Testis (tissue), 2 donors: ENCODE measurements at regions not wholly inside any gene's neighbourhood (a gene's known extent, or its start where the extent isn't known, plus 50 kb on each side); places are given as distances from the start of the nearest gene placed in this dataset.

ENCODE experiments used
- CTCF ChIP-seq, 3 experiments: fragments of 450-650 bp in 2 of 3; fragments of 200-600 bp in 1 of 3; sonication (generic) in 1 of 3; IDR thresholded peaks; one replicate each; pipeline ENCODE4 v1.5.1; 2016 to 2019; ENCODE audit warnings: antibody characterized with exemption in 3 of 3, mild to moderate bottlenecking in 2 of 3, moderate library complexity in 1 of 3
- POLR2A ChIP-seq: fragments of 450-650 bp; IDR thresholded peaks from one replicate; pipeline ENCODE4 v1.6.1; 2017; ENCODE audit warnings: antibody characterized with exemption, mild to moderate bottlenecking, moderate library complexity

DNA sequence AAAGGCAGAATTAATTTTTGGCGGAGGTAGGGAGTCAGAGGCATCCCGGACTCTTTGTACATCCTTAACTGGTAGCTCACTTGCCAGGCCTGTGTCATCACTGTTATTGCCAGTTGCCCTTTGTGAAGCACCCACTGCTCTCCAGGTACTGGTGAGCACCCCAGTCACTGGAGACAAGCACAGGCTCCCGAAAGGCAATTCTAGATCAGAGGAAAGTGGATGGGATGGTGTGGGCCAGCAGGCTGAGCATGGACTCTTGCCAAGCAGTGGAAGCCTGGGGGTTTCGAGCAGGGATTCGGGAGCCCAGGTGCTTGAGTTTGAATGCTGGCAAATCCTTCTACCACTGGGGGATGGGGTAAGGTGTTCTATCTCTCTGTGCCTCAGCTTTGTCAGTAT lies 551.1 kb downstream of the MATN1 start:
- TF ChIP-seq POLR2A (no peak), CTCF (IDR thresholded peaks at IDR 0.05) (no peak)
